H9 (cell line): ENCODE measurements at regions not wholly inside any gene's neighbourhood (a gene's known extent, or its start where the extent isn't known, plus 50 kb on each side); places are given as distances from the start of the nearest gene placed in this dataset.

Experiments used
- DNase-seq: peaks from one replicate; pipeline ENCODE4 v3.0.0-alpha.2; 2017
- H2AFZ ChIP-seq: one replicate; pipeline ENCODE4 v1.6.1; 2013; ENCODE audit warnings: mild to moderate bottlenecking, low read length, control low read depth, moderate library complexity
- H2AK5ac ChIP-seq: 2 replicates; pipeline ENCODE4 v1.6.1; 2013; ENCODE audit warnings: low read length, control low read depth, mixed read lengths; ENCODE audit not compliant: insufficient read length
- H2BK120ac ChIP-seq: one replicate; pipeline ENCODE4 v1.6.1; 2013; ENCODE audit warnings: low read depth, mild to moderate bottlenecking, low read length, control low read depth, inconsistent platforms; ENCODE audit not compliant: poor library complexity, severe bottlenecking
- H2BK12ac ChIP-seq: 2 replicates; pipeline ENCODE4 v1.6.1; 2013; ENCODE audit warnings: low read length, control low read depth, mixed read lengths, low read depth; ENCODE audit not compliant: insufficient read length
- H2BK15ac ChIP-seq: 2 replicates; pipeline ENCODE4 v1.6.1; 2013; ENCODE audit warnings: low read depth, low read length, control low read depth
- H2BK20ac ChIP-seq: one replicate; pipeline ENCODE4 v1.6.1; 2013; ENCODE audit warnings: low read depth, mild to moderate bottlenecking, low read length, control low read depth, inconsistent platforms; ENCODE audit not compliant: poor library complexity, severe bottlenecking
- H2BK5ac ChIP-seq: 2 replicates; pipeline ENCODE4 v1.6.1; 2013; ENCODE audit warnings: low read length, control low read depth, mixed read lengths; ENCODE audit not compliant: insufficient read length
- H3K14ac ChIP-seq: 2 replicates; pipeline ENCODE4 v1.6.1; 2013; ENCODE audit warnings: low read length, control low read depth; ENCODE audit not compliant: insufficient read depth
- H3K18ac ChIP-seq: 2 replicates; pipeline ENCODE4 v1.6.1; 2013; ENCODE audit warnings: low read depth, mild to moderate bottlenecking, mixed read lengths, low read length, control low read depth; ENCODE audit not compliant: insufficient read length
- H3K23ac ChIP-seq: 2 replicates; pipeline ENCODE4 v1.6.1; 2013; ENCODE audit warnings: low read length, control low read depth, mixed read lengths, low read depth; ENCODE audit not compliant: insufficient read length
- H3K23me2 ChIP-seq: 2 replicates; pipeline ENCODE4 v1.6.1; 2013; ENCODE audit warnings: low read depth, mild to moderate bottlenecking, mixed read lengths, low read length, control low read depth; ENCODE audit not compliant: insufficient read length, poor library complexity, severe bottlenecking
- H3K27ac ChIP-seq: 2 replicates; pipeline ENCODE4 v1.5.1; 2013; ENCODE audit warnings: low read length, control low read depth, mixed read lengths, low read depth; ENCODE audit not compliant: insufficient read length
- H3K27me3 ChIP-seq: 2 replicates; pipeline ENCODE4 v1.6.1; 2013; ENCODE audit warnings: low read length, control low read depth, inconsistent platforms; ENCODE audit not compliant: insufficient read depth
- H3K4ac ChIP-seq: 2 replicates; pipeline ENCODE4 v1.6.1; 2013; ENCODE audit warnings: low read depth, mild to moderate bottlenecking, control low read depth, inconsistent platforms, low read length, moderate library complexity
- H3K4me1 ChIP-seq: 2 replicates; pipeline ENCODE4 v1.6.1; 2013; ENCODE audit warnings: low read length, control low read depth, inconsistent platforms; ENCODE audit not compliant: insufficient read depth
- H3K4me2 ChIP-seq: 2 replicates; pipeline ENCODE4 v1.6.1; 2013; ENCODE audit warnings: low read length, control low read depth, mixed read lengths; ENCODE audit not compliant: insufficient read length, insufficient read depth
- H3K56ac ChIP-seq: 2 replicates; pipeline ENCODE4 v1.6.1; 2013; ENCODE audit warnings: low read depth, mild to moderate bottlenecking, mixed read lengths, low read length, control low read depth; ENCODE audit not compliant: insufficient read length
- H3K79me1 ChIP-seq: 2 replicates; pipeline ENCODE4 v1.6.1; 2013; ENCODE audit warnings: low read depth, mild to moderate bottlenecking, moderate library complexity, low read length, control low read depth, inconsistent platforms; ENCODE audit not compliant: insufficient read depth, poor library complexity, severe bottlenecking
- H3K79me2 ChIP-seq: 2 replicates; pipeline ENCODE4 v1.6.1; 2013; ENCODE audit warnings: low read length, control low read depth, inconsistent platforms; ENCODE audit not compliant: insufficient read depth
- H3K9ac ChIP-seq: 2 replicates; pipeline ENCODE4 v1.6.1; 2013; ENCODE audit warnings: low read length, control low read depth, mixed read lengths; ENCODE audit not compliant: insufficient read length; ENCODE audit errors: extremely low read depth
- H3K9me3 ChIP-seq: one replicate; pipeline ENCODE4 v1.6.1; 2013; ENCODE audit warnings: low read depth, low read length, inconsistent platforms; ENCODE audit not compliant: control insufficient read depth
- H3T11ph ChIP-seq: one replicate; pipeline ENCODE4 v1.6.1; 2013; ENCODE audit warnings: mild to moderate bottlenecking, low read length, control low read depth, inconsistent platforms
- H4K20me1 ChIP-seq: one replicate; pipeline ENCODE4 v1.6.1; 2013; ENCODE audit not compliant: control insufficient read depth, insufficient read length, insufficient read depth
- H4K5ac ChIP-seq: 2 replicates; pipeline ENCODE4 v1.6.1; 2013; ENCODE audit warnings: low read depth, mild to moderate bottlenecking, mixed read lengths, low read length, control low read depth; ENCODE audit not compliant: insufficient read length
- H4K8ac ChIP-seq: replicated peaks from 2 replicates; pipeline ENCODE4 v1.6.1; 2013; ENCODE audit warnings: low read length, control low read depth, mixed read lengths, low read depth; ENCODE audit not compliant: insufficient read length
- H4K91ac ChIP-seq: 2 replicates; pipeline ENCODE4 v1.6.1; 2013; ENCODE audit warnings: low read depth, mild to moderate bottlenecking, moderate library complexity, mixed read lengths, low read length, control low read depth; ENCODE audit not compliant: insufficient read length
- H3K27ac Mint-ChIP-seq, 3 experiments: 2 replicates in 2 of 3; 3 replicates in 1 of 3; pipeline ENCODE4 v1.8.0; 2020 to 2021; ENCODE audit warnings: mixed read lengths in 3 of 3, mild to moderate bottlenecking in 1 of 3, moderate library complexity in 1 of 3
- H3K27me3 Mint-ChIP-seq: 2 replicates; pipeline ENCODE4 v1.8.0; 2021; ENCODE audit warnings: low read depth, mild to moderate bottlenecking, moderate library complexity, mixed read lengths
- H3K36me3 Mint-ChIP-seq, 3 experiments: 2 replicates in 2 of 3; 3 replicates in 1 of 3; pipeline ENCODE4 v1.8.0; 2020 to 2021; ENCODE audit warnings: low read depth in 3 of 3, mixed read lengths in 3 of 3; ENCODE audit not compliant: insufficient read depth in 1 of 3
- H3K4me1 Mint-ChIP-seq, 2 experiments: 2 replicates each; pipeline ENCODE4 v1.8.0; 2020; ENCODE audit warnings: mixed read lengths in 2 of 2
- H3K4me3 Mint-ChIP-seq, 2 experiments: 2 replicates in 1 of 2; 3 replicates in 1 of 2; pipeline ENCODE4 v1.8.0; 2020 to 2021; ENCODE audit warnings: mild to moderate bottlenecking in 2 of 2, mixed read lengths in 2 of 2, moderate library complexity in 1 of 2
- H3K9me3 Mint-ChIP-seq, 2 experiments: 2 replicates in 1 of 2; 3 replicates in 1 of 2; pipeline ENCODE4 v1.8.0; 2020; ENCODE audit warnings: mild to moderate bottlenecking in 2 of 2, mixed read lengths in 2 of 2, moderate library complexity in 1 of 2
- CTCF ChIP-seq: fragments of 200-600 bp; sonication (generic); conservative IDR thresholded peaks from 3 replicates; pipeline ENCODE4 v1.8.0; 2021; ENCODE audit warnings: antibody characterized with exemption, mild to moderate bottlenecking
- WGBS: extraction: QIAGEN DNeasy Blood & Tissue Kit; methylation state at CpG from one replicate; pipeline ENCODE4 v1.1.7; 2013; ENCODE audit warnings: missing lambda C conversion rate, low lambda C conversion rate, mixed read lengths; ENCODE audit not compliant: insufficient read length; ENCODE audit errors: extremely low coverage; 5-methylcytosine and 5-hydroxymethylcytosine counted together

GRCh38 chr12:130074661-130075406, 87.4 kb upstream of the FZD10 start:
- no peak overlapping the region for H2AFZ ChIP-seq
- no peaks in the 10 kb centered on the region for H3K79me1 ChIP-seq
- no peak overlapping the region for H2BK15ac ChIP-seq
- no peak overlapping the region for H3K4ac ChIP-seq
- H3K23me2 ChIP-seq, result no peaks in the 10 kb centered on the region
- no peak for DNase-seq
- H3K27ac ChIP-seq, result no peak overlapping the region
- WGBS, result no CpG with 5 or more reads among the region's 8 CpGs
- H3K56ac ChIP-seq, result no peak overlapping the region
- no peak overlapping the region for H3K23ac ChIP-seq
- H3T11ph ChIP-seq, result no peak overlapping the region
- no peak overlapping the region for H2BK120ac ChIP-seq
- H3K9ac ChIP-seq, result no peak overlapping the region
- H3K27me3 Mint-ChIP-seq, result peaks cover 100% of the 10 kb centered on the region
- H3K4me1 Mint-ChIP-seq, result peaks cover 9 to 17% of the 10 kb centered on the region in 2 experiments
- H4K8ac ChIP-seq, result no peak overlapping the region
- no peak overlapping the region for H2AK5ac ChIP-seq
- H3K79me2 ChIP-seq, result no peaks in the 10 kb centered on the region
- no peak overlapping the region for H3K14ac ChIP-seq
- H4K5ac ChIP-seq, result no peak overlapping the region
- no peak overlapping the region for H4K91ac ChIP-seq
- no peak overlapping the region for H2BK5ac ChIP-seq
- H2BK20ac ChIP-seq, result no peak overlapping the region
- no peak for TF ChIP-seq CTCF
- no peak overlapping the region for H2BK12ac ChIP-seq
- no peaks in the 10 kb centered on the region for H4K20me1 ChIP-seq
- H3K27me3 ChIP-seq, result peaks cover 8% of the 10 kb centered on the region; the same call in 1 of the 2 replicates
- H3K4me3 Mint-ChIP-seq, result no peak overlapping the region
- no peaks in the 10 kb centered on the region for H3K9me3 ChIP-seq
- H3K36me3 Mint-ChIP-seq, result no peaks in the 10 kb centered on the region
- H3K4me1 ChIP-seq, result peaks cover 5% of the 10 kb centered on the region; the same call in 1 of the 2 replicates
- H3K18ac ChIP-seq, result no peak overlapping the region
- H3K9me3 Mint-ChIP-seq, result peaks cover 0 to 5% of the 10 kb centered on the region in 2 experiments; a peak in 2 of 5 replicates
- H3K4me2 ChIP-seq, result no peak overlapping the region
- no peak overlapping the region for H3K27ac Mint-ChIP-seq
